VCaP (cell line): ENCODE measurements at regions not wholly inside any gene's neighbourhood (a gene's known extent, or its start where the extent isn't known, plus 50 kb on each side); places are given as distances from the start of the nearest gene placed in this dataset.

ENCODE experiments used
- H3K27ac ChIP-seq: fragments of 450-650 bp; 2 replicates; pipeline ENCODE4 v1.5.1; 2017
- TF ChIP-seq, protein P1 (sequence below): fragments of 450-650 bp; conservative IDR thresholded peaks from 2 replicates; pipeline ENCODE4 v1.5.1; 2017; ENCODE audit warnings: mild to moderate bottlenecking, moderate library complexity

DNA sequence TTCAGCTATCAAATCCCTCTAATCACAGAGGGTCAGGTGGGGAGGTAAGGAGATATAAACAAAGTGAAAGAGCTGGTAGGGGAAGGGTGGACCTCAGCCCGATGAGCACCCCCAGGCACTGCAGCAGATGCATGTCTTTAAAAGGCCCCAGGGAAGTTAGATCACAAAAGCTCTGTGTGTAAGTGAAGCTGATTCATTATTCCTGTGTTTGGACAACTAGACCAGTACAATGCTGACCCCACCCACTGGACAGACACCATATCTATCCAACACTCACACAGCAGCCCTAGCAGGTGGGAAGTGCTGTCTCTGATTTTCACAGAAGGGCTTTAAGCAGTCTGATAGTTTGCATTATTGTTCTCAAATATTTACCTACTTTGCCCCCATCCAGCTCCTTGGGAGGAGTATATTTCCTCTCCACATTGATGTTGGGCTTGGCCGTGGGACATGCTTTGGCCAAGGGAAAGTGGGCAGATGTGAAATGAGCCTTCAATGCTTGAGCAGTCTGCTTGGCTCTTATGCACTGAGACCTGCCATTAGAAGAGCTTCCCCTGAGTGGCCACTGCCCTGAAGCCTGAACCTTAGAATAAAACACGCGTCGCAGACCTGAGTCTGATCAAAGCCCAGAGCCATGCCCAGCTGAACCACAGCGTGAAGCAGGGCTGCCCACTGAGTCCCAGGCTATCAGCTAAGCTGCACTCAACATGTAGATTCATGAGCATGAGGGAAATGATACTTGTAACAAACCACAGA, 111.4 kb downstream of the COPS8 start:
- no peak overlapping the region for H3K27ac ChIP-seq
- TF ChIP-seq, protein P1, sequence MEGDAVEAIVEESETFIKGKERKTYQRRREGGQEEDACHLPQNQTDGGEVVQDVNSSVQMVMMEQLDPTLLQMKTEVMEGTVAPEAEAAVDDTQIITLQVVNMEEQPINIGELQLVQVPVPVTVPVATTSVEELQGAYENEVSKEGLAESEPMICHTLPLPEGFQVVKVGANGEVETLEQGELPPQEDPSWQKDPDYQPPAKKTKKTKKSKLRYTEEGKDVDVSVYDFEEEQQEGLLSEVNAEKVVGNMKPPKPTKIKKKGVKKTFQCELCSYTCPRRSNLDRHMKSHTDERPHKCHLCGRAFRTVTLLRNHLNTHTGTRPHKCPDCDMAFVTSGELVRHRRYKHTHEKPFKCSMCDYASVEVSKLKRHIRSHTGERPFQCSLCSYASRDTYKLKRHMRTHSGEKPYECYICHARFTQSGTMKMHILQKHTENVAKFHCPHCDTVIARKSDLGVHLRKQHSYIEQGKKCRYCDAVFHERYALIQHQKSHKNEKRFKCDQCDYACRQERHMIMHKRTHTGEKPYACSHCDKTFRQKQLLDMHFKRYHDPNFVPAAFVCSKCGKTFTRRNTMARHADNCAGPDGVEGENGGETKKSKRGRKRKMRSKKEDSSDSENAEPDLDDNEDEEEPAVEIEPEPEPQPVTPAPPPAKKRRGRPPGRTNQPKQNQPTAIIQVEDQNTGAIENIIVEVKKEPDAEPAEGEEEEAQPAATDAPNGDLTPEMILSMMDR, result no peak

DNA sequence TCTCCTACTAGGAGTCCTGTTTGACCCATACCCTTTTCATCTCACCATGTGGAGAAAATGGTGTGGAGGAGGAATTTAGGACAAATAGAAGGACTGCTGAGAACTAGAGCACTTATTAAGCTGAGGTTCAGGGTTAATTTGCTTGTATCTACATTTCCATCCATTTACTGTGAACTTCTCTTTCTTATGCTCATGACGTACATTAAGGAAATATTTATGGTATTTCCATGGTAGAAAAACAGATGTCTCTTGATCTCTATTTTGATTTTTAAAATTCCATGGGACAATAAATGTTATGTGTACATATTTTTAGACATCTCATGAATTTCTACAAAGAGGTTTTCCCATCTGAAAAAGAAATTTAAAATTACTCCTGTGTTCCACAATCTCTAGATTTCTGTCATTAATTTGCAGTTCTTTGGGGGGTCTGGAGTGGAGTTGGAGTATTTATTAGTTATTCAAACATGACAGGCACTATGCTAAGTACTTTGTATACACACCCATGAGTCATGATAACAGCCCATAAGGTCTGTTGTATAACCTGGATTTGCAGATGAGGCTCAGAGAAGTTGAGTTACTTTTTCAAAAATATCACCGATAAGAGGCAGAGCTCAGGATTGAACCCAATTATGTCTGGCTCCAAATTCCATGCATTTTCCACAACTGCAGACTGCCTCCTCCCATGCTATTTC, 112.6 kb downstream of the COPS8 start:
- TF ChIP-seq, protein P1, result no peak
- H3K27ac ChIP-seq, result no peak overlapping the region

DNA sequence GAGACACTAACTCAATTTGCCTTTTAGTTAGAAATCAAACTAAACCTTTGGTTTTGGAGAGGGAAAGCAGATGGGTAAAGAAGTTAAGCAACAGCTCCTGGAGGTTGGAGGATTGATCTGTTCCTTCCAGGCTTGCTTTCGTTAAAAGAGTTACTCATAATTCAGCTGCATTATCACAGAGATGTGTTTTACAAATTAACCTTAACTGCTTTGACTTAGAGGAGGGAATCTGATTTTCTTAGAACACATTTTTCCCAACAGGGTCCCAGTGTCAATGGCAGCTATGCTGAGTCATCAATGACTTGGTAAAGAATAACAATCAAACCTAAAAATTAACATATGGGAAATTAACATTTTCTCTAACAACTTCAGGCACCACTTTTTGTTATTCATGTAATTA, 113.4 kb downstream of the COPS8 start:
- TF ChIP-seq, protein P1, result no peak
- H3K27ac ChIP-seq, result no peak overlapping the region

DNA sequence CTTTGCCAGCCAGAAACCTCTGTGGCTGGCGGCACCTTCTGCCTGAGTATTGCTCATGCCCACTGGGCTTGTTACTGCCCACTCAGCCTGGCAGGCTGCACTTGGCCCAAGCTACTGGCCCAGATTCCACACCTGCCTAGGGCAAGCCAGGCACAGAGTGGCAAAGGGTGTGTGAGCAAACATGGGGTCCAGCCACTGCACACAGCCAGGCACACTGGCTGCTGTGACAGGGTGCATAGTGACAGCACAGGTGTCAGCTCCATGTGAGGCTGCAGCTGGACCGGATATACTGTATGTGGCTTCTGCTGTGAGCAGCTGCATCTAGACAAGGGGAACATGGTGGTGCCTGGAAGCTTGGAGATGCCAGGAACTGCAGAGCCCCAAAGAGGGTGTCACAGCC, 113.9 kb downstream of the COPS8 start:
- TF ChIP-seq, protein P1, result no peak

DNA sequence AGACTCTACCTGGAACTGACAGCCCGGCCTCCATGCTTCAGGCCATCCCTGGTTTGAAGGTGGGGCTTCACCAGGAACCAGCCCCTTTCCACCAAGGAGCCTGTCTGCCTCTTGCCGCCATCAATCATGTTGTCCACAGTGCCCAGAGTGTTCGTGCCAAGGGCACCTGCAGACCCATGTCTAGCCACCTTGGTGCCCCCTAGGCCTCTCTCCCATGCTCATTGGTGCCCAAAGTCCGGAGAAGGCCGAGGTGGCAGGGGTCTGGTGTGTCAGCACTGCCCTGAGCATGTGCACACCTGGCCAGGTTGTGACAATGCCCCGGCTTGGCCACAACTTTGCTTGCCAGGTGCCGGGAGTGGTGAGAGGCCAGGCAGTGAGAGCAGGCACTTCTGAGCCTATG, 114.8 kb downstream of the COPS8 start:
- TF ChIP-seq, protein P1, result no peak
- no peak overlapping the region for H3K27ac ChIP-seq

More for the DNA sequence above, 113.9 kb downstream of the COPS8 start:
- no peak overlapping the region for H3K27ac ChIP-seq

DNA sequence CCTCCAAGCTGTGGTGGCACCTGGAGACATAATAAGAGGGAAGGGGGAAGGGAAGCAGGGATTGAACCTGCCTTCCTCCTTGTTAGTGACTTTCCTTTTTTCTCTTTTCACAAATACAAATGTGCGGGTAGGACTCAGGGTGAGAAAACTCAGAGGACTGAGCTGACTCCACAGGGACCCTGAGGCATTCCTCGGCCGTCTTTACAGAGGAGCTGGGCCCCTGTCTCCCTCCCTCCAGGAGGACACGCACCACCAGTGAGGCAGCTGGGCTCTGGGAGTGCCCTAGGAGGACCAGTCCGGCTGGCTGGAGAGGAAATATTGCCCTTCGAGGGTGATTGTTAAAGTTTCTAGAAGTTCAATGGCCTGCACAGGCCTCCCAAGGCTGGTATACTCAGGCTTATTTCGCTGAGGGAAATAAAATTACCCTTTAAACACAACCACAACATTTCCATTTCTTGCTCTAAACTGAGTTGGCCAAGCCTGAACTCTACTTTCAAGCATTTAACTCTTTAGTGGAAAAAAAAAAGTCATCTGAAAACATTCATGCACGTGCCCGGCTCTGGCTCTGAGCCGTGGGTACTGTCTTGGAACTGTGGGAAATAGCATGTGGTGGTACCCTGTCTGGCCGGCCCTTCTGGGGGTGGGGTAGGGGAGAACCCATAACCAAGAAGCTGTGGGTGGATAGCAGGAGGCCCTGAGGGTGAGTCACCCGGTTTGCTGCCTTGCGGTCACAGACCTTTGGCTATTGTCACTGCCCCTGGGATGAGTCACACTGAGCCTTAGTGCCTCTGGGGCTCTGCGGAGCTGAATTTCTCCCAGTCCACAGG, 116.0 kb downstream of the COPS8 start:
- TF ChIP-seq, protein P1, result no peak
- H3K27ac ChIP-seq, result no peak overlapping the region
